ENCODE measurements at regions not wholly inside any gene's neighbourhood (a gene's known extent, or its start where the extent isn't known, plus 50 kb on each side); places are given as distances from the start of the nearest gene placed in this dataset.
"Not testable (repeated sequence)": the region's sequence is repeated elsewhere in the genome, so short reads cannot be mapped to it uniquely, and the experiment has no call there.

GRCh38 chr14:31918289-31918688 lies 158.8 kb upstream of the ARHGAP5 start:
- in situ Hi-C loops (cut with MboI; ENCODE audit: low sequenced_read_pairs); CTCF ChIA-PET; BruUV-seq (replicated peaks): not testable (repeated sequence)

More at GRCh38 chr14:31918289-31918688, 158.8 kb upstream of the ARHGAP5 start:
- H3K18ac ChIP-seq (ENCODE audit: low read depth, low read length); H3K4me2 ChIP-seq (ENCODE audit: low read depth, low read length); H3K9ac ChIP-seq (ENCODE audit: low read depth, low read length); DNase-seq; H2BK5ac ChIP-seq (ENCODE audit: low read depth, low read length, poor library complexity, severe bottlenecking); H2AK5ac ChIP-seq (ENCODE audit: low read depth, low read length); H4K91ac ChIP-seq (ENCODE audit: insufficient read depth, low read depth, low read length); dilution Hi-C loops (cut with HindIII; ENCODE audit: low sequenced_read_pairs, unreplicated experiment); H3K27ac ChIP-seq (ENCODE audit: insufficient read depth, low read length); H4K5ac ChIP-seq (ENCODE audit: low read depth, low read length); H4K8ac ChIP-seq (ENCODE audit: low read depth in 2 of 2, low read length in 2 of 2); H2BK120ac ChIP-seq (ENCODE audit: low read depth, low read length); H2BK20ac ChIP-seq (ENCODE audit: low read depth, low read length); H3K4ac ChIP-seq (ENCODE audit: low read depth, low read length); H3K27me3 ChIP-seq (ENCODE audit: control insufficient read depth, insufficient read depth, low read length); H3K9me3 ChIP-seq (ENCODE audit: control insufficient read depth, insufficient read depth, low read length); intact Hi-C loops (cut with micrococcal nuclease); H2BK15ac ChIP-seq (ENCODE audit: low read depth, low read length); H3K4me3 ChIP-seq (ENCODE audit: insufficient read depth, low read depth, low read length); H3K79me1 ChIP-seq (ENCODE audit: low read depth in 1 of 2, low read length in 2 of 2); H3K4me1 ChIP-seq (ENCODE audit: control insufficient read depth, insufficient read depth, low read length); H3K9me1 ChIP-seq (ENCODE audit: insufficient read depth, low read length); H2AFZ ChIP-seq (replicated peaks; ENCODE audit: low read length, poor library complexity); H3K14ac ChIP-seq (replicated peaks; ENCODE audit: low read depth, low read length); H2AK9ac ChIP-seq (replicated peaks; ENCODE audit: low read depth, low read length, poor library complexity); H3K56ac ChIP-seq (ENCODE audit: extremely low read depth, insufficient read depth, low read length); H4K20me1 ChIP-seq (ENCODE audit: insufficient read depth, low read length); H3K23ac ChIP-seq (ENCODE audit: low read depth, low read length); ATAC-seq (ENCODE audit: low read depth); POLR2A ChIA-PET (ENCODE audit: unreplicated experiment); H3K36me3 ChIP-seq (ENCODE audit: control insufficient read depth, insufficient read depth, low read length): not testable (repeated sequence)
- WGBS, 2 experiments (ENCODE audit: extremely low coverage in 2 of 2, insufficient read length in 1 of 2): no CpG with 5 or more reads among the region's 7 CpGs
